HepG2 (cell line): ENCODE measurements at regions not wholly inside any gene's neighbourhood (a gene's known extent, or its start where the extent isn't known, plus 50 kb on each side); places are given as distances from the start of the nearest gene placed in this dataset.

ENCODE experiments used
- DNMT1 ChIP-seq: sonication (generic); formaldehyde crosslinking; IDR thresholded peaks from 2 replicates; pipeline ENCODE4 v1.5.1; 2020; ENCODE audit warnings: mild to moderate bottlenecking, missing genetic modification reagents
- HHEX ChIP-seq: IDR thresholded peaks from 2 replicates; pipeline ENCODE4 v1.6.1; 2016; ENCODE audit warnings: control low read depth
- KLF6 ChIP-seq: IDR thresholded peaks from 2 replicates; pipeline ENCODE4 v1.8.0; 2016; ENCODE audit warnings: missing biosample characterization, missing genetic modification reagents
- TCF7L2 ChIP-seq: IDR thresholded peaks from 2 replicates; pipeline ENCODE4 v1.6.1; 2011; ENCODE audit warnings: mild to moderate bottlenecking, low read depth, low read length, moderate library complexity
- ZBTB8A ChIP-seq: sonication (generic); formaldehyde crosslinking; IDR thresholded peaks from 2 replicates; pipeline ENCODE4 v1.4.0; 2020; ENCODE audit warnings: mild to moderate bottlenecking, low read depth, missing genetic modification reagents, borderline replicate concordance
- ZKSCAN8 ChIP-seq: IDR thresholded peaks from 2 replicates; pipeline ENCODE4 v1.6.1; 2016; ENCODE audit warnings: borderline replicate concordance, missing genetic modification reagents, missing compliant biosample characterization
- ZNF367 ChIP-seq: sonication (generic); formaldehyde crosslinking; IDR thresholded peaks from 2 replicates; pipeline ENCODE4 v1.4.0; 2020; ENCODE audit warnings: missing genetic modification reagents, borderline replicate concordance
- ZNF746 ChIP-seq: sonication (generic); formaldehyde crosslinking; IDR thresholded peaks from 2 replicates; pipeline ENCODE4 v1.8.0; 2022; ENCODE audit warnings: mild to moderate bottlenecking, missing genetic modification reagents
- TF ChIP-seq, protein P1 (sequence below): sonication (generic); formaldehyde crosslinking; IDR thresholded peaks from 2 replicates; pipeline ENCODE4 v1.4.0; 2020; ENCODE audit warnings: low read depth, missing genetic modification reagents
- TF ChIP-seq, protein P2 (sequence below): fragments of 450-650 bp; IDR thresholded peaks from 2 replicates; pipeline ENCODE4 v1.6.1; 2017; ENCODE audit warnings: mild to moderate bottlenecking
- TF ChIP-seq, protein P3 (sequence below): sonication (generic); formaldehyde crosslinking; IDR thresholded peaks from 2 replicates; pipeline ENCODE4 v1.9.0; 2021; ENCODE audit warnings: missing genetic modification reagents, mild to moderate bottlenecking, borderline replicate concordance
- TF ChIP-seq, protein P4 (sequence below): IDR thresholded peaks from 2 replicates; pipeline ENCODE4 v1.6.1; 2016; ENCODE audit warnings: missing compliant biosample characterization, missing genetic modification reagents, borderline replicate concordance
- TF ChIP-seq, protein P5 (sequence below), 2 experiments: sonication (generic) in 1 of 2; formaldehyde crosslinking in 1 of 2; IDR thresholded peaks; 2 replicates each; pipeline versions ENCODE4 v1.4.0 to v1.6.1; 2016 to 2020; ENCODE audit warnings: borderline replicate concordance in 1 of 2, low read depth in 1 of 2, mild to moderate bottlenecking in 1 of 2, missing genetic modification reagents in 1 of 2

DNA sequence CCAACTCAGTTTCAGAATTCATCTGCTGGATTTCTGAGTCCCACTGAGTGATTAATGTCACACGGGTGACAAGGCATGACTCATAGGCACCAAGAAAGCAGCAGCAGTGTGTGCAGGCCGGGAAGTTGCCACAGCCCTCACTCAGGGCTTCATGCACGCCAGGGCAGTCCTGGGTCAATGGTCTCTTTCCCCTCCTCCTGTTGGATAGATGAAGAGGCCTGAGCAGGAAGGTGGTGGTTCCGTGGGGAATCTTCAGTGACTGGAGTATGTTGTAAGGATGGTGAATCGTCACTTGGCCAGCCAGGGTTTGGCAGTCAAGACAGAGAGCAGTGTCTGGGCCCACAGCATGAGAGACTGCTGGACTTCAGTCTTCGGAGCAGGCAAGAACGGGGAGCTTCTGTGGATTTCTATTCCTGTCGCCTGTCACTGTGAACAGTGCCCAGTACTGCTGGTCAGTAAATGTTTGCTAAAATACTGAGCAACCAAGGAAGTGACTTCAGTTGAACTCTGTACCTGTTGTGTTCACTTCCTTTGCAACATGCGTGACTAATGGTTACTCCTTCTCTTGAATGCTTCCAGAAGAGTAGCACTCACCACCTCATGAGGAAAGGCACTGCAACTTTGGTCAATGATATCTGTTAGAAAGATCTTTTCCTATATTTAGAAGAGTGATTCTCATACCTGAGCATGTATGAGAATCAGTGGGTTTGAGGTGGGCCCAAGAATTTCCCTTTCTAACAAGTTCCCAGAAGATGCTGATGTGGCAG, 62.0 kb upstream of the CD93 start (continued):
- TF ChIP-seq, protein P1, sequence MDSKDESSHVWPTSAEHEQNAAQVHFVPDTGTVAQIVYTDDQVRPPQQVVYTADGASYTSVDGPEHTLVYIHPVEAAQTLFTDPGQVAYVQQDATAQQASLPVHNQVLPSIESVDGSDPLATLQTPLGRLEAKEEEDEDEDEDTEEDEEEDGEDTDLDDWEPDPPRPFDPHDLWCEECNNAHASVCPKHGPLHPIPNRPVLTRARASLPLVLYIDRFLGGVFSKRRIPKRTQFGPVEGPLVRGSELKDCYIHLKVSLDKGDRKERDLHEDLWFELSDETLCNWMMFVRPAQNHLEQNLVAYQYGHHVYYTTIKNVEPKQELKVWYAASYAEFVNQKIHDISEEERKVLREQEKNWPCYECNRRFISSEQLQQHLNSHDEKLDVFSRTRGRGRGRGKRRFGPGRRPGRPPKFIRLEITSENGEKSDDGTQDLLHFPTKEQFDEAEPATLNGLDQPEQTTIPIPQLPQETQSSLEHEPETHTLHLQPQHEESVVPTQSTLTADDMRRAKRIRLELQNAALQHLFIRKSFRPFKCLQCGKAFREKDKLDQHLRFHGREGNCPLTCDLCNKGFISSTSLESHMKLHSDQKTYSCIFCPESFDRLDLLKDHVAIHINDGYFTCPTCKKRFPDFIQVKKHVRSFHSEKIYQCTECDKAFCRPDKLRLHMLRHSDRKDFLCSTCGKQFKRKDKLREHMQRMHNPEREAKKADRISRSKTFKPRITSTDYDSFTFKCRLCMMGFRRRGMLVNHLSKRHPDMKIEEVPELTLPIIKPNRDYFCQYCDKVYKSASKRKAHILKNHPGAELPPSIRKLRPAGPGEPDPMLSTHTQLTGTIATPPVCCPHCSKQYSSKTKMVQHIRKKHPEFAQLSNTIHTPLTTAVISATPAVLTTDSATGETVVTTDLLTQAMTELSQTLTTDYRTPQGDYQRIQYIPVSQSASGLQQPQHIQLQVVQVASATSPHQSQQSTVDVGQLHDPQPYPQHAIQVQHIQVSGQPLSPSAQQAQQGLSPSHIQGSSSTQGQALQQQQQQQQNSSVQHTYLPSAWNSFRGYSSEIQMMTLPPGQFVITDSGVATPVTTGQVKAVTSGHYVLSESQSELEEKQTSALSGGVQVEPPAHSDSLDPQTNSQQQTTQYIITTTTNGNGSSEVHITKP (CRISPR knock-in tag): no peak
- TF ChIP-seq, protein P2, sequence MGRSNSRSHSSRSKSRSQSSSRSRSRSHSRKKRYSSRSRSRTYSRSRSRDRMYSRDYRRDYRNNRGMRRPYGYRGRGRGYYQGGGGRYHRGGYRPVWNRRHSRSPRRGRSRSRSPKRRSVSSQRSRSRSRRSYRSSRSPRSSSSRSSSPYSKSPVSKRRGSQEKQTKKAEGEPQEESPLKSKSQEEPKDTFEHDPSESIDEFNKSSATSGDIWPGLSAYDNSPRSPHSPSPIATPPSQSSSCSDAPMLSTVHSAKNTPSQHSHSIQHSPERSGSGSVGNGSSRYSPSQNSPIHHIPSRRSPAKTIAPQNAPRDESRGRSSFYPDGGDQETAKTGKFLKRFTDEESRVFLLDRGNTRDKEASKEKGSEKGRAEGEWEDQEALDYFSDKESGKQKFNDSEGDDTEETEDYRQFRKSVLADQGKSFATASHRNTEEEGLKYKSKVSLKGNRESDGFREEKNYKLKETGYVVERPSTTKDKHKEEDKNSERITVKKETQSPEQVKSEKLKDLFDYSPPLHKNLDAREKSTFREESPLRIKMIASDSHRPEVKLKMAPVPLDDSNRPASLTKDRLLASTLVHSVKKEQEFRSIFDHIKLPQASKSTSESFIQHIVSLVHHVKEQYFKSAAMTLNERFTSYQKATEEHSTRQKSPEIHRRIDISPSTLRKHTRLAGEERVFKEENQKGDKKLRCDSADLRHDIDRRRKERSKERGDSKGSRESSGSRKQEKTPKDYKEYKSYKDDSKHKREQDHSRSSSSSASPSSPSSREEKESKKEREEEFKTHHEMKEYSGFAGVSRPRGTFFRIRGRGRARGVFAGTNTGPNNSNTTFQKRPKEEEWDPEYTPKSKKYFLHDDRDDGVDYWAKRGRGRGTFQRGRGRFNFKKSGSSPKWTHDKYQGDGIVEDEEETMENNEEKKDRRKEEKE: no peak
- TF ChIP-seq, protein P3, sequence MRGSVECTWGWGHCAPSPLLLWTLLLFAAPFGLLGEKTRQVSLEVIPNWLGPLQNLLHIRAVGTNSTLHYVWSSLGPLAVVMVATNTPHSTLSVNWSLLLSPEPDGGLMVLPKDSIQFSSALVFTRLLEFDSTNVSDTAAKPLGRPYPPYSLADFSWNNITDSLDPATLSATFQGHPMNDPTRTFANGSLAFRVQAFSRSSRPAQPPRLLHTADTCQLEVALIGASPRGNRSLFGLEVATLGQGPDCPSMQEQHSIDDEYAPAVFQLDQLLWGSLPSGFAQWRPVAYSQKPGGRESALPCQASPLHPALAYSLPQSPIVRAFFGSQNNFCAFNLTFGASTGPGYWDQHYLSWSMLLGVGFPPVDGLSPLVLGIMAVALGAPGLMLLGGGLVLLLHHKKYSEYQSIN (CRISPR knock-in tag): 0 out of 2 replicates have a peak, but pooled peaks have one; percentile 73
- no peak for TF ChIP-seq ZBTB8A
- TF ChIP-seq ZNF367 (CRISPR knock-in tag): no peak
- TF ChIP-seq TCF7L2: no peak
- TF ChIP-seq ZNF746 (CRISPR knock-in tag): no peak
- peak; percentile 28; the same call in 1 of the 2 replicates for TF ChIP-seq ZKSCAN8 (CRISPR knock-in tag)
- TF ChIP-seq, protein P4, sequence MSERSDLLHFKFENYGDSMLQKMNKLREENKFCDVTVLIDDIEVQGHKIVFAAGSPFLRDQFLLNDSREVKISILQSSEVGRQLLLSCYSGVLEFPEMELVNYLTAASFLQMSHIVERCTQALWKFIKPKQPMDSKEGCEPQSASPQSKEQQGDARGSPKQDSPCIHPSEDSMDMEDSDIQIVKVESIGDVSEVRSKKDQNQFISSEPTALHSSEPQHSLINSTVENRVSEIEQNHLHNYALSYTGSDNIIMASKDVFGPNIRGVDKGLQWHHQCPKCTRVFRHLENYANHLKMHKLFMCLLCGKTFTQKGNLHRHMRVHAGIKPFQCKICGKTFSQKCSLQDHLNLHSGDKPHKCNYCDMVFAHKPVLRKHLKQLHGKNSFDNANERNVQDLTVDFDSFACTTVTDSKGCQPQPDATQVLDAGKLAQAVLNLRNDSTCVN (CRISPR knock-in tag): peak; percentile 87
- TF ChIP-seq KLF6: peak; percentile 62; the same call in 1 of the 2 replicates
- 0 out of 2 replicates have a peak, but pooled peaks have one; percentile 19 for TF ChIP-seq HHEX (CRISPR knock-in tag)
- TF ChIP-seq, protein P5, sequence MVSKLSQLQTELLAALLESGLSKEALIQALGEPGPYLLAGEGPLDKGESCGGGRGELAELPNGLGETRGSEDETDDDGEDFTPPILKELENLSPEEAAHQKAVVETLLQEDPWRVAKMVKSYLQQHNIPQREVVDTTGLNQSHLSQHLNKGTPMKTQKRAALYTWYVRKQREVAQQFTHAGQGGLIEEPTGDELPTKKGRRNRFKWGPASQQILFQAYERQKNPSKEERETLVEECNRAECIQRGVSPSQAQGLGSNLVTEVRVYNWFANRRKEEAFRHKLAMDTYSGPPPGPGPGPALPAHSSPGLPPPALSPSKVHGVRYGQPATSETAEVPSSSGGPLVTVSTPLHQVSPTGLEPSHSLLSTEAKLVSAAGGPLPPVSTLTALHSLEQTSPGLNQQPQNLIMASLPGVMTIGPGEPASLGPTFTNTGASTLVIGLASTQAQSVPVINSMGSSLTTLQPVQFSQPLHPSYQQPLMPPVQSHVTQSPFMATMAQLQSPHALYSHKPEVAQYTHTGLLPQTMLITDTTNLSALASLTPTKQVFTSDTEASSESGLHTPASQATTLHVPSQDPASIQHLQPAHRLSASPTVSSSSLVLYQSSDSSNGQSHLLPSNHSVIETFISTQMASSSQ (IDR thresholded peaks at IDR 0.05; ENCODE audit: low read depth): peak; percentile 65
- TF ChIP-seq, protein P5 (CRISPR knock-in tag; IDR thresholded peaks at IDR 0.05; ENCODE audit: borderline replicate concordance): 0 out of 2 replicates have a peak, but pooled peaks have one; percentile 29
- no peak for TF ChIP-seq DNMT1 (CRISPR knock-in tag)
